Heart right ventricle (tissue), 16 donors: ENCODE measurements at regions not wholly inside any gene's neighbourhood (a gene's known extent, or its start where the extent isn't known, plus 50 kb on each side); places are given as distances from the start of the nearest gene placed in this dataset.

ENCODE experiments used
- ATAC-seq, 8 donors: fragments of 200-7000 bp; cut with Tn5 transposase; one replicate each; pipeline ENCODE4 v1.9.1; 2020; ENCODE audit warnings: mild to moderate bottlenecking in 8 of 8, moderate library complexity in 8 of 8, moderate number of reproducible peaks in 1 of 8
- DNase-seq, 2 donors: peaks; one replicate each; pipeline ENCODE4 v3.0.0-alpha.2; 2020
- H3K27ac ChIP-seq, 10 donors: fragments of 200-600 bp; sonication (generic) in 2 of 10; one replicate each; pipeline versions ENCODE4 v1.5.0 to v1.8.0; 2020 to 2022; ENCODE audit warnings: mild to moderate bottlenecking in 3 of 10
- H3K27me3 ChIP-seq, 7 donors: fragments of 200-600 bp; one replicate each; pipeline ENCODE4 v1.8.0; 2021 to 2022; ENCODE audit warnings: mild to moderate bottlenecking in 2 of 7
- H3K36me3 ChIP-seq, 9 donors: fragments of 200-600 bp; sonication (generic) in 1 of 9; one replicate each; pipeline versions ENCODE4 v1.5.0 to v1.8.0; 2020 to 2022; ENCODE audit warnings: mild to moderate bottlenecking in 2 of 9
- H3K4me1 ChIP-seq, 9 donors: fragments of 200-600 bp; sonication (generic) in 1 of 9; one replicate each; pipeline versions ENCODE4 v1.5.0 to v1.8.0; 2020 to 2022; ENCODE audit warnings: mild to moderate bottlenecking in 4 of 9
- H3K4me3 ChIP-seq, 10 donors: fragments of 200-600 bp; sonication (generic) in 2 of 10; one replicate each; pipeline versions ENCODE4 v1.5.0 to v1.8.0; 2020 to 2022; ENCODE audit warnings: mild to moderate bottlenecking in 7 of 10, moderate library complexity in 2 of 10
- H3K9me3 ChIP-seq, 11 donors: fragments of 200-600 bp in 10 of 11; sonication (generic) in 2 of 11; one replicate each; pipeline versions ENCODE4 v1.5.0 to v1.8.0; 2013 to 2022; ENCODE audit warnings: mild to moderate bottlenecking in 2 of 11, control low read depth in 1 of 11, moderate library complexity in 1 of 11
- WGBS, 2 donors: extraction: QIAGEN DNeasy Blood & Tissue Kit; methylation state at CpG; one replicate each; pipeline ENCODE4 v1.1.7; 2013; ENCODE audit warnings: inconsistent platforms in 1 of 2; 5-methylcytosine and 5-hydroxymethylcytosine counted together
- intact Hi-C, 10 donors: fragments of 100-400 bp; cut with DNase I; formaldehyde crosslinking; loops; one replicate each; pipeline versions ENCODE4 v1.11.1 to v1.14.2; 2022
- TF ChIP-seq, protein P1 (sequence below), 9 donors: fragments of 200-600 bp; sonication (generic) in 2 of 9; IDR thresholded peaks; one replicate each; pipeline versions ENCODE4 v1.5.0 to v1.8.0; 2021 to 2022; ENCODE audit warnings: antibody characterized with exemption in 9 of 9, mild to moderate bottlenecking in 5 of 9, moderate library complexity in 1 of 9
- donor health status: Arrhythmogenic right ventricular cardiomyopathy.
- donor health status: ischemic (EF 13 %, LVEDD 7.1; RV severe dilation, severe dysfunction).
- donor health status: healthy with polysubstance abuse.
- donor health status: DM: no; HTN: yes; CAD: no.
- donor health status: DM: no; HTN: no; CAD: no.
- donor health status: ischemic (EF 25% LVEDD 6.9; RV normal size, moderate dysfunction).
- donor health status: ischemic (EF 25% LVEDD 5.7; RV mildly dilated, moderate dysfunction).
- donor health status: healthy.
- donor health status: DM: yes; HTN: yes; CAD: no.
- donor health status: Ischemic cardiomyopathy.
- donor health status: ischemic (EF 35%, LVEDD 5.7; RV mildly dilated, moderate dysfunction).
- donor health status: nonischemic (EF 11% LVEDD 7.7; RV severe dilation, severe dysfunction).
- donor health status: DM: yes; HTN: yes; CAD: no.
- donor health status: PGD.
- donor health status: ischemic (EF 29% LVEDD 5.4; RV normal size, mild dysfunction).
- donor health status: nonischemic (EF 23%, LVEDD 6.1; RV moderate dilation, normal function).

DNA sequence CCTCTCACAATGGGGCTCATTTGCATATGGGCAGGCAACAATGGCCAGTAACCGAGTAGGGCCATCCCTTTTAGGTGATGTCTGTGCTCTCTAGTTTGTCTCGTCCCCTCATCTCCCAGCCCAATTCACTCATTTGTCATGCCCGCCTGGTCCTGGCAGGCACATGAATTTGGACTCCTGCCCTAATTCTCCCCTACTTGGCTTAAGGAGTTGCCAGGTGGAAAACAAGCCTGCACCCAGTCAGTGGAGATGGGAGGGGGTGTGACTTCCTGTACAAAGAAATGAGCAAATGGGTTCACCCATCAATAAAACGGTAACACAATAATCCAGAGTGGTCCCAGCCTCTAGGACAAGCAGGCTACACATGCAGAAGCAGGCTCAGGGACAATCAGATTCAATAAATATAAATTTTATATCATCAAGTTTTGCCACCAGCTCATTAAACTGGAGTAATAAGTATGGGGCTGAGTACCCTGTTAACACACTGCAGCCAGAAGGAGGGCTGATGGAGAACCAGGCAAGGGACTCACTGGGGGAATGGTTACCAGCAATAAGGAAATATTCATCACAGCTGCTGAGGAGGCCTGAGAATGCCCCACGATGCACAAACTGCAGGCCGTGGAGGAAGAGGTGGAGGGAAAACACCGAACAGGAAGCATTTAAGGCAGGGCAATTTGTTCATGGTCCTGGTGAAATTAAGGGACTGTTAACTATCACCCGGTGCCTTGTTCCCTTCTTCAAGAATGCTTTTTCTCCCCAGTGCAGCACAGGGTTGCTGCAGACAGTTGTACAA lies 84.4 kb upstream of the GPRC5B start:
- H3K4me3 ChIP-seq, result no peak overlapping the region
- DNase-seq (no peak), ATAC-seq (no peak)
- no peak overlapping the region for H3K27ac ChIP-seq
- 56 to 63% methylated on average over 8 of the region's 8 CpGs for WGBS, 2 donors
- H3K9me3 ChIP-seq, result peaks cover 0 to 22% (median 0%) of the 10 kb centered on the region in 11 donors
- H3K27me3 ChIP-seq, result peaks cover 0 to 42% (median 8%) of the 10 kb centered on the region in 7 donors
- TF ChIP-seq, protein P1, sequence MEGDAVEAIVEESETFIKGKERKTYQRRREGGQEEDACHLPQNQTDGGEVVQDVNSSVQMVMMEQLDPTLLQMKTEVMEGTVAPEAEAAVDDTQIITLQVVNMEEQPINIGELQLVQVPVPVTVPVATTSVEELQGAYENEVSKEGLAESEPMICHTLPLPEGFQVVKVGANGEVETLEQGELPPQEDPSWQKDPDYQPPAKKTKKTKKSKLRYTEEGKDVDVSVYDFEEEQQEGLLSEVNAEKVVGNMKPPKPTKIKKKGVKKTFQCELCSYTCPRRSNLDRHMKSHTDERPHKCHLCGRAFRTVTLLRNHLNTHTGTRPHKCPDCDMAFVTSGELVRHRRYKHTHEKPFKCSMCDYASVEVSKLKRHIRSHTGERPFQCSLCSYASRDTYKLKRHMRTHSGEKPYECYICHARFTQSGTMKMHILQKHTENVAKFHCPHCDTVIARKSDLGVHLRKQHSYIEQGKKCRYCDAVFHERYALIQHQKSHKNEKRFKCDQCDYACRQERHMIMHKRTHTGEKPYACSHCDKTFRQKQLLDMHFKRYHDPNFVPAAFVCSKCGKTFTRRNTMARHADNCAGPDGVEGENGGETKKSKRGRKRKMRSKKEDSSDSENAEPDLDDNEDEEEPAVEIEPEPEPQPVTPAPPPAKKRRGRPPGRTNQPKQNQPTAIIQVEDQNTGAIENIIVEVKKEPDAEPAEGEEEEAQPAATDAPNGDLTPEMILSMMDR (IDR thresholded peaks at IDR 0.05), result no peak
- no peaks in the 10 kb centered on the region for H3K4me1 ChIP-seq
- intact Hi-C loops, result no loop called here
- no peaks in the 10 kb centered on the region for H3K36me3 ChIP-seq

DNA sequence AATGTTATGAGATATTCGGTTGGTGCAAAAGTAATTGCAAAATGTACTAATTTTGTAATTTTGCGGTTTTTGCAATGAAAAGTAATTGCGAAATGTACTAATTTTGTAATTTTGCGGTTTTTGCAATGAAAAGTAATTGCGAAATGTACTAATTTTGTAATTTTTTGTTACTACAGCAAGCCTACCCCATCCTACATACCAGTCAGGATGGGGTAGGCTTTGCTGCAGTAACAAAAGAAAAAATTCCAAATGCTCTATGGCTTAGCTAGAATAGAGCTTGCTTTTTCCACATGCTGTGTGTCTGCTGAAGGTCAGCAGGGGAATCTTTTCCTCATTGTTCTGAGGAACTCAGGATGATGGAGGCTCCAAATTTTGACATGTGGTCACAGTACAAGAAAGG lies 83.3 kb upstream of the GPRC5B start:
- Histone ChIP-seq H3K36me3 (no peaks in the 10 kb centered on the region), H3K27ac (no peak overlapping the region), H3K9me3 (peaks cover 0 to 22% (median 0%) of the 10 kb centered on the region in 11 donors), H3K4me1 (no peaks in the 10 kb centered on the region), H3K4me3 (no peak overlapping the region), H3K27me3 (peaks cover 0 to 46% (median 7%) of the 10 kb centered on the region in 7 donors)
- ATAC-seq, result no peak
- intact Hi-C loops, result no loop called here
- 89 to 96% methylated on average over 5 of the region's 5 CpGs for WGBS, 2 donors
- TF ChIP-seq, protein P1 (IDR thresholded peaks at IDR 0.05), result no peak
- no peak for DNase-seq

DNA sequence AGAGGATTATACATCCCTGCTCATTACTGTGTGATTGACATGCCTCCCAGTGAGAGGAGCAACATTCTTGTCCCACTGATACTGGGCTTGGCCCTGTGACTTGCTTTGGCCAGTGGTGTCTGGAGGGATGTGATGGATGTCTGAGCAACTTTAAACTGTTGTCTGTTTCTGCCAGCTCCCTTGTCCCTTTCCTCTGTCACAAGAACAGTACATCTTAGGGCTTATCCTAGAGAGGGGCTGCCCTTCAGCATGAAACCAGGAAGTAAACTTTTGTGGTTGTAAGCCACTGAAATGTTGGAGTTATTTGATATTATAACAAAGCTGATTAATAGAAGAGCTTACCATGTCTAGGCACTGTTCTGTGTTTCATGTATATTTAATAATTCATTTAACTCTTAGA lies 82.9 kb upstream of the GPRC5B start:
- no peak for DNase-seq
- Histone ChIP-seq H3K9me3 (peaks cover 0 to 22% (median 0%) of the 10 kb centered on the region in 11 donors), H3K27me3 (peaks cover 0 to 43% (median 7%) of the 10 kb centered on the region in 7 donors), H3K4me1 (no peaks in the 10 kb centered on the region), H3K4me3 (no peak overlapping the region), H3K27ac (no peak overlapping the region), H3K36me3 (no peaks in the 10 kb centered on the region)
- intact Hi-C loops, result no loop called here
- ATAC-seq, result no peak
- TF ChIP-seq, protein P1 (IDR thresholded peaks at IDR 0.05), result no peak

DNA sequence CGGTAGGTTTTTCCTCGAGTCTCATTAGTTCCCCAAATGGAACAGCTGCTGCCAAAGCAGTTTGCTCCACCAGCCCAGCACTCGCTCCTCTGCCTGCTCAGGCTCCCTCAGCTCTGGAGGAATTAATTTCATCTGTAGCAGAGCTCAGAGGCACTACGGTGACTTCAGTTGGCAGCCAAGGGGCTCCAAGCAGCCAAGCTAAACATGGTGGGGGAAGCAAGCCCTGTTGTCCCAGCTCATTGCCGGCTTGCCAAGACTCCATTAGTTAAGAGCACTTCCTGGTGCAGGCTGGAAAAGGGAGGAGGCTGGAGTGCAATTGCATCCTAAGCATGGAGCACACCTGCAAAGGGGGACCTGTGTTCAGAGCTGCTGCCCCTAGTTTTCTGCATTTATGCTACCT lies 78.7 kb upstream of the GPRC5B start:
- DNase-seq, result peak; percentile 36 to 63
- ATAC-seq, result peak in 6 of 8 donors; percentile 29 to 96 (median 60)
- no peaks in the 10 kb centered on the region for H3K36me3 ChIP-seq
- no peak overlapping the region for H3K4me3 ChIP-seq
- peaks cover 0 to 38% (median 4%) of the 10 kb centered on the region in 7 donors for H3K27me3 ChIP-seq
- H3K9me3 ChIP-seq, result peaks cover 0 to 10% (median 0%) of the 10 kb centered on the region in 11 donors
- intact Hi-C loops, result no loop called here
- WGBS, 2 donors, result 56 to 65% methylated on average over 5 of the region's 5 CpGs
- H3K4me1 ChIP-seq, result no peaks in the 10 kb centered on the region
- TF ChIP-seq, protein P1 (IDR thresholded peaks at IDR 0.05), result no peak
- no peak overlapping the region for H3K27ac ChIP-seq
